ENCODE measurements at regions not wholly inside any gene's neighbourhood (a gene's known extent, or its start where the extent isn't known, plus 50 kb on each side); places are given as distances from the start of the nearest gene placed in this dataset.

- no peaks in the 10 kb centered on the region for H3K9me3 ChIP-seq (ENCODE audit: control insufficient read depth, low read depth, low read length)
- no CpG with 5 or more reads among the region's 1 CpG for WGBS (ENCODE audit: insufficient coverage, low lambda C conversion rate)
- no peaks in the 10 kb centered on the region for H3K36me3 ChIP-seq (ENCODE audit: control insufficient read depth, insufficient read depth, low read length)
- H3K4me1 ChIP-seq (ENCODE audit: control insufficient read depth, insufficient read depth, low read length) = no peaks in the 10 kb centered on the region
- peaks cover 7% of the 10 kb centered on the region for H3K27me3 ChIP-seq (ENCODE audit: control insufficient read depth, insufficient read depth, low read length)
- no peak overlapping the region for H3K4me3 ChIP-seq (ENCODE audit: low read length)
- DNase-seq = no peak
- no peak overlapping the region for H3K27ac ChIP-seq (ENCODE audit: low read length)
These were observed 119.3 kb upstream of the SIX2 start for GRCh38 chr2:45128580-45128997.

DNA sequence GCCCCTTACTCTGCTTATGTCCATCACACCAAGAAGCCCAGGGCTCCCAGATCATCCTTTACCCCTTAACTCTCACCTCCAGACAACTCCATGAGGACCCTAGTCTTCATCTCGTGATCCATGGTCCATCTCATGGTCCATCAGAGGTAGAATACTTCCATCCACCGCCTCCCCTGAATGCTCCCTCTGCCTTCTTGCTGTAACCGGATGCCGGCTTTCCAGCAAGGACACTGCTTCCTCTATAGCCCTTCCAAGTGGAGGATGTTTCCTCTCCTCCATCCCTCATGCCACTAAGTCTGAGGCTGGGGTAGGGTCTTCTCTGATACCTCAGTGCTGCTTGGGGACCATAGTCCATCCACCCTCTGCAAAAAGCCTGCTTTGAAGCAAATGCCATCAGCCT, 118.6 kb upstream of the SIX2 start:
- no peak for DNase-seq
- no peak overlapping the region for H3K4me3 ChIP-seq (ENCODE audit: low read length)

GRCh38 chr2:45127321-45127720, 118.1 kb upstream of the SIX2 start:
- Histone ChIP-seq H3K9me3 (ENCODE audit: control insufficient read depth, low read depth, low read length) (no peaks in the 10 kb centered on the region), H3K27ac (ENCODE audit: low read length) (no peak overlapping the region), H3K27me3 (ENCODE audit: control insufficient read depth, insufficient read depth, low read length) (peaks cover 9% of the 10 kb centered on the region), H3K36me3 (ENCODE audit: control insufficient read depth, insufficient read depth, low read length) (no peaks in the 10 kb centered on the region), H3K4me3 (ENCODE audit: low read length) (no peak overlapping the region), H3K4me1 (ENCODE audit: control insufficient read depth, insufficient read depth, low read length) (no peaks in the 10 kb centered on the region)
- WGBS (ENCODE audit: insufficient coverage, low lambda C conversion rate) = no CpG with 5 or more reads among the region's 6 CpGs
- no peak for DNase-seq

More for the DNA sequence above, 118.6 kb upstream of the SIX2 start:
- H3K27me3 ChIP-seq (ENCODE audit: control insufficient read depth, insufficient read depth, low read length) = peaks cover 9% of the 10 kb centered on the region
- H3K9me3 ChIP-seq (ENCODE audit: control insufficient read depth, low read depth, low read length) = no peaks in the 10 kb centered on the region
- no peak overlapping the region for H3K27ac ChIP-seq (ENCODE audit: low read length)
- no CpG with 5 or more reads among the region's 4 CpGs for WGBS (ENCODE audit: insufficient coverage, low lambda C conversion rate)
- H3K36me3 ChIP-seq (ENCODE audit: control insufficient read depth, insufficient read depth, low read length) = no peaks in the 10 kb centered on the region
- H3K4me1 ChIP-seq (ENCODE audit: control insufficient read depth, insufficient read depth, low read length) = no peaks in the 10 kb centered on the region

GRCh38 chr2:45125232-45125631, 116.0 kb upstream of the SIX2 start:
- Histone ChIP-seq H3K9me3 (ENCODE audit: control insufficient read depth, low read depth, low read length) (no peaks in the 10 kb centered on the region), H3K4me1 (ENCODE audit: control insufficient read depth, insufficient read depth, low read length) (no peaks in the 10 kb centered on the region), H3K4me3 (ENCODE audit: low read length) (no peak overlapping the region), H3K27ac (ENCODE audit: low read length) (no peak overlapping the region), H3K36me3 (ENCODE audit: control insufficient read depth, insufficient read depth, low read length) (no peaks in the 10 kb centered on the region), H3K27me3 (ENCODE audit: control insufficient read depth, insufficient read depth, low read length) (peaks cover 9% of the 10 kb centered on the region)
- WGBS (ENCODE audit: insufficient coverage, low lambda C conversion rate) = no CpG with 5 or more reads among the region's 4 CpGs
- no peak for DNase-seq

DNA sequence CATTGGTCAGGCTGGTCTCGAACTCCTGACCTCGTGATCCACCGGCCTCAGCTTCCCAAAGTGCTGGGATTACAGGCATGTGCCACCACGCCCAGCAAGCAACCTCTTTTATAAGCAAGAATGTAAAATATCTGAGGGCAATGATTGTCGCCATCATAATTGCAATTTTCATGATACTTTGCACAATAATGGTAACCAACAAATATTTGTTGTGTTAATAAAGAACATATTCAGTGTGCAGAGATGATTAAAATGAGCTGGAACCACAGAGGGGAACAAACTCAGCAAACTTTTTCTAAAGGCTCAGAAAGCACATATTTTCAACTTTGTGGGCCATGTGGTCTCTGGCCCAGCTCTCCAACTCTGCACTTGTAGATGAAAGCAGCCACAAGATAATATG, 115.2 kb upstream of the SIX2 start:
- Histone ChIP-seq H3K36me3 (ENCODE audit: control insufficient read depth, insufficient read depth, low read length) (no peaks in the 10 kb centered on the region), H3K27ac (ENCODE audit: low read length) (no peak overlapping the region), H3K4me1 (ENCODE audit: control insufficient read depth, insufficient read depth, low read length) (no peaks in the 10 kb centered on the region), H3K27me3 (ENCODE audit: control insufficient read depth, insufficient read depth, low read length) (peaks cover 9% of the 10 kb centered on the region), H3K4me3 (ENCODE audit: low read length) (no peak overlapping the region), H3K9me3 (ENCODE audit: control insufficient read depth, low read depth, low read length) (no peaks in the 10 kb centered on the region)
- no peak for DNase-seq
- no CpG with 5 or more reads among the region's 5 CpGs for WGBS (ENCODE audit: insufficient coverage, low lambda C conversion rate)

DNA sequence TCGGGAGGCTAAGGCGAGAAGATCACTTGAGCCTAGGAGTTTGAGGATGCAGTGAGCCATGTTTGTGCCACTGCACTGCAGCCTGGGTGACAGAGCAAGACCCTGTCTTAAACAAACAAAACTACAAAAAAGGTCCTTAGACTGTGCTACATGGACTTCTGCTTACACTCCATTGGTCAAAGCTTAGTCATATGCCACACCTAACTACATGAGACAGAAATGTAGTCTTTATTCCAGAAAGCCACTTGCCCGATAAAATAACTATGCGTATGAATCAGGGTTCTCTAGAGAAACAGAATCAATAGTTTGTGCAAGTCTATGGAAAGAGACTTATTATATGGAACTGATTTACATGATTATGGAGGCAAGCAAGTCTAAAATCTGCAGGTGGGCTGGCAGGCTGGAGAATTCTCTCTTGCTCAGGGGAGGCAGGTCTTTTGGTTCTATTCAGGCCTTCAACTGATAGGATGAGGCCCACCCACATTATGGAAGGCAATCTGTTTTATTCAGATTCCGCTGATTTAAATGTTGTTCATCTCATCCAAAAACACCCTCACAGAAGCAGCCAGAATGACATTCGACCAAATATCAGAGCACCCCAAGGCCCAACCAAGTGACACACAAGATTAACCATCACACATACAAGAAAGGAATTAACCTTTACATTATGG, 114.4 kb upstream of the SIX2 start:
- Histone ChIP-seq H3K27ac (ENCODE audit: low read length) (no peak overlapping the region), H3K36me3 (ENCODE audit: control insufficient read depth, insufficient read depth, low read length) (no peaks in the 10 kb centered on the region), H3K4me1 (ENCODE audit: control insufficient read depth, insufficient read depth, low read length) (no peaks in the 10 kb centered on the region), H3K27me3 (ENCODE audit: control insufficient read depth, insufficient read depth, low read length) (peaks cover 9% of the 10 kb centered on the region), H3K4me3 (ENCODE audit: low read length) (no peak overlapping the region), H3K9me3 (ENCODE audit: control insufficient read depth, low read depth, low read length) (no peaks in the 10 kb centered on the region)
- WGBS (ENCODE audit: insufficient coverage, low lambda C conversion rate) = no CpG with 5 or more reads among the region's 6 CpGs
- no peak for DNase-seq

DNA sequence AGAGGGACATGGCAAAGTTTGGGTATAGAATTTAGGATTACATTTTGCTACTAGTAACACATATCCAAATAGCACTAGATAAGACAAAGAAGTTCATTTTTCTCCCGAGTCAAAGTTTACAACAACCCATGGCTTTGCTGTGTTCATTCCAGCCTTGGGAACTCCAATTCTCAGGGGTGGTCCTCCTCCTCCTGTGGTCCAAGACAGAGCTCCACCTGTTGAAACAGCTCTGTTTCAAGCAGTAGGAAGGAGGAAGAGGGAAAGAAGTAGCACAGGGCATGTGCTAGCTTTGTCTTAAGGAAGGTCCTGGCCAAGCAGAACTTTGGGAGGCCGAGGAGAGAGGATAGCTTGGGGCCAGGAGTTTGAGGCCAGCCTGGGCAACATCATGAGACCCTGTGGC, 113.8 kb upstream of the SIX2 start:
- H3K4me1 ChIP-seq (ENCODE audit: control insufficient read depth, insufficient read depth, low read length) = no peaks in the 10 kb centered on the region
- H3K27ac ChIP-seq (ENCODE audit: low read length) = no peak overlapping the region
- H3K36me3 ChIP-seq (ENCODE audit: control insufficient read depth, insufficient read depth, low read length) = no peaks in the 10 kb centered on the region
- no peak for DNase-seq
- H3K9me3 ChIP-seq (ENCODE audit: control insufficient read depth, low read depth, low read length) = no peaks in the 10 kb centered on the region
- WGBS (ENCODE audit: insufficient coverage, low lambda C conversion rate) = 80% methylated on average over 1 of the region's 2 CpGs
- H3K27me3 ChIP-seq (ENCODE audit: control insufficient read depth, insufficient read depth, low read length) = peaks cover 9% of the 10 kb centered on the region
- H3K4me3 ChIP-seq (ENCODE audit: low read length) = no peak overlapping the region

GRCh38 chr2:45121236-45121927, 112.1 kb upstream of the SIX2 start:
- 54% methylated on average over 2 of the region's 5 CpGs for WGBS (ENCODE audit: insufficient coverage, low lambda C conversion rate)

GRCh38 chr2:45120546-45120945, 111.3 kb upstream of the SIX2 start:
- no peak for DNase-seq
- Histone ChIP-seq H3K36me3 (ENCODE audit: control insufficient read depth, insufficient read depth, low read length) (no peaks in the 10 kb centered on the region), H3K4me3 (ENCODE audit: low read length) (no peak overlapping the region), H3K4me1 (ENCODE audit: control insufficient read depth, insufficient read depth, low read length) (no peaks in the 10 kb centered on the region), H3K27ac (ENCODE audit: low read length) (no peak overlapping the region), H3K9me3 (ENCODE audit: control insufficient read depth, low read depth, low read length) (no peaks in the 10 kb centered on the region), H3K27me3 (ENCODE audit: control insufficient read depth, insufficient read depth, low read length) (peaks cover 4% of the 10 kb centered on the region)

More at GRCh38 chr2:45121236-45121927, 112.1 kb upstream of the SIX2 start:
- no peak overlapping the region for H3K27ac ChIP-seq (ENCODE audit: low read length)
- H3K9me3 ChIP-seq (ENCODE audit: control insufficient read depth, low read depth, low read length) = no peaks in the 10 kb centered on the region
- peaks cover 6% of the 10 kb centered on the region for H3K27me3 ChIP-seq (ENCODE audit: control insufficient read depth, insufficient read depth, low read length)
- no peaks in the 10 kb centered on the region for H3K36me3 ChIP-seq (ENCODE audit: control insufficient read depth, insufficient read depth, low read length)
- H3K4me1 ChIP-seq (ENCODE audit: control insufficient read depth, insufficient read depth, low read length) = no peaks in the 10 kb centered on the region
- no peak overlapping the region for H3K4me3 ChIP-seq (ENCODE audit: low read length)
- DNase-seq = no peak

DNA sequence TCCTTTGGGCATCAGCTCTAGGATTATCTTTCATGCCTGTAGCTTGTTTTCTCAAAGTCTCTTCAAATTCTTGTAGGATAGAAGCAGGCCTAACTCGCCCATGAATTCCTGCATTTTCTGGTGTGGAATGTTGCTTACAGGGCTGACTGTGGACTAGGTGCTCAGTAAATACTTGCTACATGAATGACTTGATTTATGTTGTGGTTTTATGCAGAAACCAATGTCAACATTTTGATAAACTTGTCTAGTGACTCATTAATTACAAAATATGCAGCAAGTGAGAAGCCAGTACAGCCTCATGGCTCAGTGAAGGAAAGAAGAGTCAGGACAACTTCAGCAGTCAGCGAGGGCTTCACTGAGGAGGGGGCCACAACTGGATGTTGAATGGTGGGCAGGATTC, 110.6 kb upstream of the SIX2 start:
- H3K4me3 ChIP-seq (ENCODE audit: low read length) = no peak overlapping the region
- WGBS (ENCODE audit: insufficient coverage, low lambda C conversion rate) = 100% methylated on average over 1 of the region's 2 CpGs
- no peak for DNase-seq
- no peaks in the 10 kb centered on the region for H3K9me3 ChIP-seq (ENCODE audit: control insufficient read depth, low read depth, low read length)
- peaks cover 2% of the 10 kb centered on the region for H3K27me3 ChIP-seq (ENCODE audit: control insufficient read depth, insufficient read depth, low read length)
- no peaks in the 10 kb centered on the region for H3K4me1 ChIP-seq (ENCODE audit: control insufficient read depth, insufficient read depth, low read length)
- H3K36me3 ChIP-seq (ENCODE audit: control insufficient read depth, insufficient read depth, low read length) = no peaks in the 10 kb centered on the region
- H3K27ac ChIP-seq (ENCODE audit: low read length) = no peak overlapping the region

GRCh38 chr2:45119038-45119437, 109.8 kb upstream of the SIX2 start:
- Histone ChIP-seq H3K4me3 (ENCODE audit: low read length) (no peak overlapping the region), H3K9me3 (ENCODE audit: control insufficient read depth, low read depth, low read length) (no peaks in the 10 kb centered on the region), H3K27me3 (ENCODE audit: control insufficient read depth, insufficient read depth, low read length) (peaks cover 2% of the 10 kb centered on the region), H3K36me3 (ENCODE audit: control insufficient read depth, insufficient read depth, low read length) (no peaks in the 10 kb centered on the region), H3K4me1 (ENCODE audit: control insufficient read depth, insufficient read depth, low read length) (no peaks in the 10 kb centered on the region), H3K27ac (ENCODE audit: low read length) (no peak overlapping the region)
- DNase-seq = peak; percentile 22 to 42
- WGBS (ENCODE audit: insufficient coverage, low lambda C conversion rate) = no CpG with 5 or more reads among the region's 5 CpGs

Measured in large intestine (tissue), 3 donors.